GM18508 (cell line): ENCODE measurements at regions not wholly inside any gene's neighbourhood (a gene's known extent, or its start where the extent isn't known, plus 50 kb on each side); places are given as distances from the start of the nearest gene placed in this dataset.

ENCODE experiments used
- ATAC-seq: cut with Tn5 transposase; IDR thresholded peaks from one replicate; pipeline ENCODE4 v1.9.1; 2021; ENCODE audit warnings: moderate number of reproducible peaks; ENCODE audit not compliant: insufficient read depth, unreplicated experiment

GRCh38 chr1:82775406-82776000 lies 974.8 kb downstream of the ADGRL2 start:
- ATAC-seq, result no peak

GRCh38 chr1:82762829-82763532 lies 962.2 kb downstream of the ADGRL2 start:
- peak; percentile 97 for ATAC-seq

- no peak for ATAC-seq
These were observed 958.3 kb downstream of the ADGRL2 start for GRCh38 chr1:82759035-82759434.

- ATAC-seq, result no peak
These were observed 954.9 kb downstream of the ADGRL2 start for GRCh38 chr1:82755671-82756070.

- ATAC-seq, result no peak
These were observed 954.5 kb downstream of the ADGRL2 start for GRCh38 chr1:82755191-82755590.

- ATAC-seq, result no peak
These were observed 951.3 kb downstream of the ADGRL2 start for GRCh38 chr1:82752046-82752445.

- no peak for ATAC-seq
These were observed 932.9 kb downstream of the ADGRL2 start for GRCh38 chr1:82733645-82734044.

GRCh38 chr1:82731216-82731615 lies 930.5 kb downstream of the ADGRL2 start:
- no peak for ATAC-seq

GRCh38 chr1:82728206-82728605 lies 927.5 kb downstream of the ADGRL2 start:
- ATAC-seq, result no peak

GRCh38 chr1:82724246-82724645 lies 923.5 kb downstream of the ADGRL2 start:
- ATAC-seq, result no peak

GRCh38 chr1:82722608-82723007 lies 921.9 kb downstream of the ADGRL2 start:
- no peak for ATAC-seq

GRCh38 chr1:82721702-82722101 lies 921.0 kb downstream of the ADGRL2 start:
- no peak for ATAC-seq

GRCh38 chr1:82718719-82719419 lies 918.1 kb downstream of the ADGRL2 start:
- no peak for ATAC-seq

- ATAC-seq, result no peak
These were observed 909.4 kb downstream of the ADGRL2 start for GRCh38 chr1:82710091-82710490.

GRCh38 chr1:82707681-82708080 lies 906.9 kb downstream of the ADGRL2 start:
- ATAC-seq, result no peak

- no peak for ATAC-seq
These were observed 906.0 kb downstream of the ADGRL2 start for GRCh38 chr1:82706741-82707140.

GRCh38 chr1:82704966-82705365 lies 904.2 kb downstream of the ADGRL2 start:
- ATAC-seq, result no peak

- no peak for ATAC-seq
These were observed 903.7 kb downstream of the ADGRL2 start for GRCh38 chr1:82704393-82704792.

- ATAC-seq, result no peak
These were observed 903.2 kb downstream of the ADGRL2 start for GRCh38 chr1:82703951-82704350.

- ATAC-seq, result no peak
These were observed 899.7 kb downstream of the ADGRL2 start for GRCh38 chr1:82700476-82700875.

- ATAC-seq, result no peak
These were observed 897.2 kb downstream of the ADGRL2 start for GRCh38 chr1:82697965-82698364.

- ATAC-seq, result no peak
These were observed 894.7 kb downstream of the ADGRL2 start for GRCh38 chr1:82695443-82695842.
